ENCODE measurements at regions not wholly inside any gene's neighbourhood (a gene's known extent, or its start where the extent isn't known, plus 50 kb on each side); places are given as distances from the start of the nearest gene placed in this dataset.

DNA sequence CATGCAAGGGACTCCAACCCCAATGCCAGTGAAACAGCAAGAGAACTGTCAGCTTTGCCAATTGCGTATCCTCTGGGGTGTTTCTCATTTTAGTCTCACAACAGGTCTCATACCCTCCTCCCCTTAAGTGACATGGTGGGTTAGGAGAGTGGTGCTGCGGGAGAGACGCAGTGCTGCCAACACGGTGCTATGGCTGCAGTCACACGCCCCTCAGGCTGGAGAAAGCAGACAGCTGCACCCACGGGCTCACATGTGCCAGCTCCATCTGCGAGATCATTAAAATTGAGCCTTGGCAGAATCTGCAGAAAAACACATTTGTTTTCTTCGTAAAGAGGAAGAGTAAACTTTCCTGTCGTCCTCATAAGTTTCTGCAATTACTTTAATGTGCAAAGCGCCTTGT lies 114.7 kb downstream of the ANKRD60 start:
- TF ChIP-seq CTCF (IDR thresholded peaks at IDR 0.05) = no peak
- peaks cover 0 to 22% of the 10 kb centered on the region in 2 donors for H3K9me3 ChIP-seq
- H3K4me1 ChIP-seq = no peaks in the 10 kb centered on the region
- no peaks in the 10 kb centered on the region for H3K36me3 ChIP-seq
- no peak for DNase-seq (ENCODE audit: low spot score)
- H3K4me3 ChIP-seq = no peak overlapping the region
- H3K27me3 ChIP-seq = no peaks in the 10 kb centered on the region
- no peak overlapping the region for H3K27ac ChIP-seq

GRCh38 chr20:58112017-58112781 lies 116.3 kb downstream of the ANKRD60 start:
- Histone ChIP-seq H3K36me3 (no peaks in the 10 kb centered on the region), H3K27me3 (no peaks in the 10 kb centered on the region), H3K4me3 (no peak overlapping the region), H3K4me1 (no peaks in the 10 kb centered on the region), H3K9me3 (peaks cover 0 to 16% of the 10 kb centered on the region in 2 donors), H3K27ac (peak overlapping the region in 1 of 2 donors; percentile 8)
- TF ChIP-seq CTCF (IDR thresholded peaks at IDR 0.05) = no peak
- peak; percentile 30 for DNase-seq (ENCODE audit: low spot score)

DNA sequence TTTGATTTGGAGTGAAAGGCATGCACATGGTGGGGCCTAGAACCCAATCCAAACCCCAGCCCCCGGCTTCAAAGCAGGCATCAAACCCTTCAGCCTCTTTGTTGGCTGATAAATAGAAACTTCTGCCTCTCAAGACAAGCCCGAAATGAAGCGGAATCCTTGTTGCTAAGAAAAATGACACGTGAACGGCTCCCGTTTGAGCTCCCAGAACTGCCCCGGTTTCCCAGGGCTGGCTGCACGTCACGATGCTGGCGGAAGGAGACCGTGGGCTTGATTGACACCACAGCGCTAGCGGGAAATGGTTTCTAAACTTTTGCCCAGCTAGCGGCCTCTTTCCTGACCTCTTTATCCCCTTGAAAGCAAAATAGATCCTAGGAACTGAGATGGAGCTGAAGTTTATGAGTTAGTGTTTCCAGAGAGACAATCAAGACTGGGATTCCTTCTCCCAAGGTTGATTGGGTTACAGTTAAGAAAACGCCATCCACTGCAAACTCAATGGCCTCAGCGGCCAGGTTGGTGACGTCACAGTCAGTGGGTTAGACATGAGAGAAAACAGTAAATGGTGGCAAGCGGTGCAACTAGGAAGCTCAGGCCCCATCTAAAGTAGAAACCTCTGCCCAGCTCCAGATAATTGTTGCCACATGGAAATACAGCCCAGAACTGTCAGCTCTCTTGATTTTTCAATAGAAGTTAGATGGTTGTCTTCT lies 117.0 kb downstream of the ANKRD60 start:
- no peak overlapping the region for H3K4me3 ChIP-seq
- peaks cover 0 to 15% of the 10 kb centered on the region in 2 donors for H3K9me3 ChIP-seq
- peak; percentile 49 for DNase-seq (ENCODE audit: low spot score)
- H3K27me3 ChIP-seq = no peaks in the 10 kb centered on the region
- no peaks in the 10 kb centered on the region for H3K4me1 ChIP-seq
- H3K36me3 ChIP-seq = no peaks in the 10 kb centered on the region
- peak overlapping the region; percentile 8 to 10 for H3K27ac ChIP-seq
- no peak for TF ChIP-seq CTCF (IDR thresholded peaks at IDR 0.05)

DNA sequence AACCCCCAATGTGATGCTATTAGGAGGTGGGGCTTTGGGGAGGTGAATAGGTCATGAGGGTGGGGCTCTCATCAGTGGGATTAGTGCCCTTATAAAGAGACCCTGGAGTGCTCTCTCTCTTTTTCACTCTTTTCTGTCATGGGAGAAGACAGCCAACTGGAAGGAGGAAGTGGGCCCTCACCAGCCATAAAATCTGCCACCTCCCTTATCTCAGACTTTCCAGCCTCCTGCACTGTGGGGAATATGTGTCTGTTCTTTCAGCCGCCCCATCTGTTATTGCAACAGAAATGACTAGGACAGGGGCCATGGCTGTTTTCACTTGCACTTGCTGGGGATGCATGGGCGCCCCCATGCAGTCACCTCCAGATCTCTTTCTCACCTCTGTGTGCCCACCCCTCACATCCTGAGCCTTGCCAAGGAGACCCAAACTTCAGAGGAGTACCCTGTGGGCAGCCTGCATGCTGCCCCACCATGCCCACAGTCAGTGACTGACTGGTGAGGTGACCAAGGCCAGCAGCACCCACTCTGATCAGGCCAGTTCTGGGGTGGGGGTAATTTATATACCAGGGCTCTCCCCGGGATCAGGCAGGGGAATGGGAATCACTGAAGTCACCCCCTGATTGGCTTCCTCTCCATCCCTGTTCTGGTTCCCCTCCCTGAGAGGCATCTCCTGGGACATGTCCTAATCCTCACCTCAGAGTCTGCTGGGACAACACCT lies 118.4 kb downstream of the ANKRD60 start:
- Histone ChIP-seq H3K4me1 (no peaks in the 10 kb centered on the region), H3K9me3 (peaks cover 0 to 15% of the 10 kb centered on the region in 2 donors), H3K36me3 (no peaks in the 10 kb centered on the region), H3K27me3 (no peaks in the 10 kb centered on the region), H3K4me3 (no peak overlapping the region), H3K27ac (no peak overlapping the region)
- TF ChIP-seq CTCF (IDR thresholded peaks at IDR 0.05) = no peak
- peak; percentile 23 for DNase-seq (ENCODE audit: low spot score)

- Histone ChIP-seq H3K36me3 (no peaks in the 10 kb centered on the region), H3K27me3 (no peaks in the 10 kb centered on the region), H3K27ac (no peak overlapping the region), H3K4me3 (no peak overlapping the region), H3K9me3 (peaks cover 0 to 15% of the 10 kb centered on the region in 2 donors), H3K4me1 (no peaks in the 10 kb centered on the region)
- peak; percentile 34 for DNase-seq (ENCODE audit: low spot score)
- TF ChIP-seq CTCF (IDR thresholded peaks at IDR 0.05) = no peak
Measured at GRCh38 chr20:58109126-58109880, 119.2 kb downstream of the ANKRD60 start.
